ENCODE measurements at regions not wholly inside any gene's neighbourhood (a gene's known extent, or its start where the extent isn't known, plus 50 kb on each side); places are given as distances from the start of the nearest gene placed in this dataset.

DNA sequence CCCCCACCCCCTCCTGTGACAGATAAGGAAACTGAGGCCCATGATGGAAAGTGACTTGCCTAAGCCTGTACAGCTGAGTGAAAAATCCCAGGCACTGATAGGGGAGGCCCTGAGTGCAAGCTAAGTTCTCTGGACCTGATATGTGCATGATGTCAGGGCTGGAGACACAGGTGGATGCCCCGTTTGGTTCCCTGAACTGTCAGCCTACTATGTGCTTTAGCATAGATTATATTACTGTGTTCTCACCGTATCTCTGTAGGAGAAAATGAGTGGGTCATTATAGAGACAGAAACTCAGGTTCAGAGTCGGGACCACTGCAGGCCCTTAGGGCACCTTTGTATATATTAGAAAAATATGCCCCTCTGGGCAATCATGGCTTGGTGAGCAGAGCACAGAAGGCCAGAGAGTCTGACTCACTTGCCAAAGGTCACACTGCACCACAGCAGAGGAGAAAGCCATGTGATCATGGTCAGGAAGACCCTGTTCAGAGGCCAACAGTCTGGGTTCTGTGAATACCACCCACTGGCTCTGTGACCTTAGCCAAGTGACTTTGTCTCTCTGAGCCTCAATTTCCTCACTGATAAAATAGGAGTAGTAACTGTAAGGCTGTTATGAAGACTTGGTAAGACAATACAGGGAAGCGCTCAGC, 145.8 kb upstream of the WNT4 start:
- TF ChIP-seq EZH2 (optimal IDR thresholded peaks at IDR 0.05; ENCODE audit: low read depth, low read length) (no peak), EZH2phosphoT487 (IDR thresholded peaks at IDR 0.05; ENCODE audit: low read length) (no peak)
- TF ChIP-seq, protein P1, sequence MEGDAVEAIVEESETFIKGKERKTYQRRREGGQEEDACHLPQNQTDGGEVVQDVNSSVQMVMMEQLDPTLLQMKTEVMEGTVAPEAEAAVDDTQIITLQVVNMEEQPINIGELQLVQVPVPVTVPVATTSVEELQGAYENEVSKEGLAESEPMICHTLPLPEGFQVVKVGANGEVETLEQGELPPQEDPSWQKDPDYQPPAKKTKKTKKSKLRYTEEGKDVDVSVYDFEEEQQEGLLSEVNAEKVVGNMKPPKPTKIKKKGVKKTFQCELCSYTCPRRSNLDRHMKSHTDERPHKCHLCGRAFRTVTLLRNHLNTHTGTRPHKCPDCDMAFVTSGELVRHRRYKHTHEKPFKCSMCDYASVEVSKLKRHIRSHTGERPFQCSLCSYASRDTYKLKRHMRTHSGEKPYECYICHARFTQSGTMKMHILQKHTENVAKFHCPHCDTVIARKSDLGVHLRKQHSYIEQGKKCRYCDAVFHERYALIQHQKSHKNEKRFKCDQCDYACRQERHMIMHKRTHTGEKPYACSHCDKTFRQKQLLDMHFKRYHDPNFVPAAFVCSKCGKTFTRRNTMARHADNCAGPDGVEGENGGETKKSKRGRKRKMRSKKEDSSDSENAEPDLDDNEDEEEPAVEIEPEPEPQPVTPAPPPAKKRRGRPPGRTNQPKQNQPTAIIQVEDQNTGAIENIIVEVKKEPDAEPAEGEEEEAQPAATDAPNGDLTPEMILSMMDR (IDR thresholded peaks at IDR 0.05; ENCODE audit: low read length), result no peak

Measured in MM.1S (cell line).